PC-9 (cell line): ENCODE measurements at regions not wholly inside any gene's neighbourhood (a gene's known extent, or its start where the extent isn't known, plus 50 kb on each side); places are given as distances from the start of the nearest gene placed in this dataset.

Experiments used
- CTCF ChIP-seq: fragments of 200-600 bp; sonication (generic); conservative IDR thresholded peaks from 2 replicates; pipeline ENCODE4 v1.6.1; 2017; ENCODE audit warnings: mixed run types, antibody characterized with exemption, mild to moderate bottlenecking, moderate library complexity
- EZH2 ChIP-seq: fragments of 200-600 bp; sonication (generic); IDR thresholded peaks from 2 replicates; pipeline ENCODE4 v1.8.0; 2017; ENCODE audit warnings: antibody characterized with exemption, low read depth

- no peak for TF ChIP-seq CTCF
- TF ChIP-seq EZH2, result no peak
Measured at GRCh38 chr9:85397005-85397404, 344.7 kb downstream of the AGTPBP1 start.
